GM23248 (cell line): ENCODE measurements at regions not wholly inside any gene's neighbourhood (a gene's known extent, or its start where the extent isn't known, plus 50 kb on each side); places are given as distances from the start of the nearest gene placed in this dataset.

ENCODE experiments used
- EZH2 ChIP-seq: fragments of 200-600 bp; sonication (generic); IDR thresholded peaks from 2 replicates; pipeline ENCODE4 v1.6.1; 2018; ENCODE audit warnings: antibody characterized with exemption, mild to moderate bottlenecking; ENCODE audit not compliant: insufficient read depth, poor library complexity, severe bottlenecking
- EZH2phosphoT487 ChIP-seq: fragments of 200-600 bp; sonication (generic); IDR thresholded peaks from 2 replicates; pipeline ENCODE4 v1.6.1; 2018; ENCODE audit warnings: antibody characterized with exemption, moderate library complexity, mild to moderate bottlenecking, low read depth; ENCODE audit not compliant: insufficient read depth

DNA sequence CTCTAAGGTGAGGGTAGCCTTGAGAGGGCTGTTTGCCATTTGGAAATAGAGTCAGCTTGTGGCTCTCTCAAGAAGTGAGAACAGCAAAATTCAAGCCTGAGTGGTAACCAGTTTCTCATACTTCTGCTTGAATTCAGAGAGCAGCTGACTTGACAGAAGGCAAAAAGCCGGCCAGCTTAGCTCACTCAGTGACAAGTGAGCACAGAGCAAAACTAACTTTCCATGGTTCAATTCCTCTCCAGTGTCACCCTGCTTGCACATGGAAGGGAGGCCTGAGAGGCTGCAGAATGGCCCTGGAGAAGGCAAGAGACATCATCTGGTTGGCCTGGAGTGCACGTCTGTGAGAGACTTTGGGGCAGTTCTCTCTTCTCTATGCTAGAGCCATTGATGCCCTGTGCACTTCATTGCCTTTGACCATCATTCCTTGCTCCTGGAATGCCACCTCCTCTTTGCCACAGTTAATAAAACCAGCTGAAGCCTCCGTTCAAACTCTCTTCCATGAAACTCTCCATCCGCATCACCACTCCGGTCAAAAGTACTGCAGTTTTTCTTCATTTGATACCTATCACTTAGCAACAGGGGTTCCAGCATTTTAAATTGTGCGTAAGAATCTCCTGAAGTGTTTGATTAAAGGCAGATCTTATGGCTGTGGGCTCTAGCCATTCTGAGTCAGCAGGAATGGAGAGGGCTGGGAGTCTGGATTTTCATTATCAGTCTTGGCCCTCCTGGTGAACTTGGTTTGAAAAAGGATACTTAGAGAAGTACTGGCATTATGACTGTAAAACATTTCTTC lies 69.8 kb upstream of the PIK3CG start:
- no peak for TF ChIP-seq EZH2phosphoT487
- TF ChIP-seq EZH2, result no peak
